ENCODE measurements at regions not wholly inside any gene's neighbourhood (a gene's known extent, or its start where the extent isn't known, plus 50 kb on each side); places are given as distances from the start of the nearest gene placed in this dataset.
"Not testable (repeated sequence)": the region's sequence is repeated elsewhere in the genome, so short reads cannot be mapped to it uniquely, and the experiment has no call there.

GRCh38 chr1:60621368-60621851, 461.0 kb upstream of the NFIA start:
- Histone ChIP-seq H3K36me3 (no peaks in the 10 kb centered on the region), H3K27ac (no peak overlapping the region), H3K27me3 (no peaks in the 10 kb centered on the region), H3K4me1 (no peaks in the 10 kb centered on the region), H3K9me3 (no peaks in the 10 kb centered on the region), H3K4me3 (no peak overlapping the region)
- intact Hi-C loops (cut with DNase I; ENCODE audit: low total_unique reads), result no loop called here
- DNase-seq (ENCODE audit: low spot score in 2 of 2), result no peak
- TF ChIP-seq CTCF (IDR thresholded peaks at IDR 0.05) (no peak), POLR2A (IDR thresholded peaks at IDR 0.05) (no peak)

GRCh38 chr1:60620087-60620486, 462.3 kb upstream of the NFIA start:
- TF ChIP-seq POLR2AphosphoS5 (IDR thresholded peaks at IDR 0.05), result no peak
- no peak for TF ChIP-seq POLR2A (IDR thresholded peaks at IDR 0.05)
- TF ChIP-seq CTCF (IDR thresholded peaks at IDR 0.05), result no peak
- Histone ChIP-seq H3K36me3 (no peaks in the 10 kb centered on the region), H3K4me1 (no peaks in the 10 kb centered on the region), H3K27ac (no peak overlapping the region), H3K27me3 (no peaks in the 10 kb centered on the region), H3K9me3 (no peaks in the 10 kb centered on the region), H3K4me3 (no peak overlapping the region)
- DNase-seq (ENCODE audit: low spot score in 2 of 2), result no peak
- intact Hi-C loops (cut with DNase I; ENCODE audit: low total_unique reads), result no loop called here

GRCh38 chr1:60619581-60619980, 462.8 kb upstream of the NFIA start:
- Histone ChIP-seq H3K27me3 (no peaks in the 10 kb centered on the region), H3K4me3 (no peak overlapping the region), H3K4me1 (no peaks in the 10 kb centered on the region), H3K27ac (no peak overlapping the region), H3K9me3 (no peaks in the 10 kb centered on the region), H3K36me3 (no peaks in the 10 kb centered on the region)
- intact Hi-C loops (cut with DNase I; ENCODE audit: low total_unique reads), result no loop called here
- no peak for DNase-seq (ENCODE audit: low spot score in 2 of 2)
- no peak for TF ChIP-seq POLR2A (IDR thresholded peaks at IDR 0.05)
- no peak for TF ChIP-seq CTCF (IDR thresholded peaks at IDR 0.05)
- no peak for TF ChIP-seq POLR2AphosphoS5 (IDR thresholded peaks at IDR 0.05)

GRCh38 chr1:60615666-60616065, 466.7 kb upstream of the NFIA start:
- H3K27me3 ChIP-seq, result no peaks in the 10 kb centered on the region
- no peaks in the 10 kb centered on the region for H3K36me3 ChIP-seq
- no peak overlapping the region for H3K27ac ChIP-seq
- intact Hi-C loops (cut with DNase I; ENCODE audit: low total_unique reads), result no loop called here
- TF ChIP-seq POLR2A (IDR thresholded peaks at IDR 0.05), result no peak
- no peak for TF ChIP-seq CTCF (IDR thresholded peaks at IDR 0.05)
- no peak for TF ChIP-seq POLR2AphosphoS5 (IDR thresholded peaks at IDR 0.05)
- no peaks in the 10 kb centered on the region for H3K9me3 ChIP-seq
- no peak for DNase-seq (ENCODE audit: low spot score in 2 of 2)
- no peaks in the 10 kb centered on the region for H3K4me1 ChIP-seq
- H3K4me3 ChIP-seq, result no peak overlapping the region

- no peaks in the 10 kb centered on the region for H3K4me1 ChIP-seq
- no peak for DNase-seq (ENCODE audit: low spot score in 2 of 2)
- no peaks in the 10 kb centered on the region for H3K36me3 ChIP-seq
- H3K27ac ChIP-seq, result no peak overlapping the region
- H3K4me3 ChIP-seq, result no peak overlapping the region
- H3K9me3 ChIP-seq, result no peaks in the 10 kb centered on the region
- H3K27me3 ChIP-seq, result no peaks in the 10 kb centered on the region
- intact Hi-C loops (cut with DNase I; ENCODE audit: low total_unique reads), result no loop called here
- no peak for TF ChIP-seq CTCF (IDR thresholded peaks at IDR 0.05)
- TF ChIP-seq POLR2AphosphoS5 (IDR thresholded peaks at IDR 0.05), result no peak
- TF ChIP-seq POLR2A (IDR thresholded peaks at IDR 0.05), result no peak
Observed at GRCh38 chr1:60612790-60613189, 469.6 kb upstream of the NFIA start.

- H3K4me3 ChIP-seq; H3K4me1 ChIP-seq; DNase-seq (ENCODE audit: low spot score in 2 of 2); H3K9me3 ChIP-seq; intact Hi-C loops (cut with DNase I; ENCODE audit: low total_unique reads); H3K27me3 ChIP-seq; H3K27ac ChIP-seq; H3K36me3 ChIP-seq: not testable (repeated sequence)
Observed at GRCh38 chr1:60606921-60607320, 475.4 kb upstream of the NFIA start.

Data from breast epithelium (tissue), 4 donors.